Esophagus muscularis mucosa (tissue), 3 donors: ENCODE measurements at regions not wholly inside any gene's neighbourhood (a gene's known extent, or its start where the extent isn't known, plus 50 kb on each side); places are given as distances from the start of the nearest gene placed in this dataset.

ENCODE experiments used
- POLR2AphosphoS5 ChIP-seq, 2 donors: sonication (generic); formaldehyde crosslinking; IDR thresholded peaks; one replicate each; pipeline ENCODE4 v1.6.1; 2017; ENCODE audit warnings: antibody characterized with exemption in 2 of 2
- TF ChIP-seq, protein P1 (sequence below), 3 experiments: fragments of 200-600 bp in 2 of 3; fragments of 450-650 bp in 1 of 3; sonication (generic) in 2 of 3; IDR thresholded peaks; one replicate each; pipeline ENCODE4 v1.5.1; 2017 to 2019; ENCODE audit warnings: antibody characterized with exemption in 3 of 3, mild to moderate bottlenecking in 2 of 3, moderate library complexity in 1 of 3

- no peak for TF ChIP-seq POLR2AphosphoS5 (IDR thresholded peaks at IDR 0.05)
- TF ChIP-seq, protein P1, sequence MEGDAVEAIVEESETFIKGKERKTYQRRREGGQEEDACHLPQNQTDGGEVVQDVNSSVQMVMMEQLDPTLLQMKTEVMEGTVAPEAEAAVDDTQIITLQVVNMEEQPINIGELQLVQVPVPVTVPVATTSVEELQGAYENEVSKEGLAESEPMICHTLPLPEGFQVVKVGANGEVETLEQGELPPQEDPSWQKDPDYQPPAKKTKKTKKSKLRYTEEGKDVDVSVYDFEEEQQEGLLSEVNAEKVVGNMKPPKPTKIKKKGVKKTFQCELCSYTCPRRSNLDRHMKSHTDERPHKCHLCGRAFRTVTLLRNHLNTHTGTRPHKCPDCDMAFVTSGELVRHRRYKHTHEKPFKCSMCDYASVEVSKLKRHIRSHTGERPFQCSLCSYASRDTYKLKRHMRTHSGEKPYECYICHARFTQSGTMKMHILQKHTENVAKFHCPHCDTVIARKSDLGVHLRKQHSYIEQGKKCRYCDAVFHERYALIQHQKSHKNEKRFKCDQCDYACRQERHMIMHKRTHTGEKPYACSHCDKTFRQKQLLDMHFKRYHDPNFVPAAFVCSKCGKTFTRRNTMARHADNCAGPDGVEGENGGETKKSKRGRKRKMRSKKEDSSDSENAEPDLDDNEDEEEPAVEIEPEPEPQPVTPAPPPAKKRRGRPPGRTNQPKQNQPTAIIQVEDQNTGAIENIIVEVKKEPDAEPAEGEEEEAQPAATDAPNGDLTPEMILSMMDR (IDR thresholded peaks at IDR 0.05), result no peak
These were observed 309.7 kb downstream of the GALR1 start for GRCh38 chr18:77559274-77559910.
